HG03442 (cell line): ENCODE measurements at regions not wholly inside any gene's neighbourhood (a gene's known extent, or its start where the extent isn't known, plus 50 kb on each side); places are given as distances from the start of the nearest gene placed in this dataset.

Experiments used
- ATAC-seq: cut with Tn5 transposase; IDR thresholded peaks from one replicate; pipeline ENCODE4 v1.9.1; 2021; ENCODE audit warnings: mild to moderate bottlenecking, moderate library complexity; ENCODE audit not compliant: unreplicated experiment

DNA sequence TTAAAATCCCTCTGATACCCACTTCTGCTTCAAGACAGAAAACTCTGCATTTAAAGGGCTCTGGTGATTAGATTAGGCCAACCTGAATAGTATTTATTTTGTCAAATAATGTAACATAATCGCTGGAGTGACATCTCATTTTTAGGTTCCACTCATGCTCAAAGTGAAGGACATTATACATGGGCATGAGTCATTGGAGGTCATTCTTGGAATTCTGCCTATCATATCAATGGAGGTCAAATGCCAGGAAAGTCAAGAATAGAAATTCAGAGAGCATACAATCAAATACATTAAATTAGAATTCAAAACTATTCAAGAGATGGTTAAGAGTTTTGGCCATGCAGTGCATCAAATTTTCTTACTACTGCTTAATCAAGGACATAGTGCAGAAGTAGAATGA is 50.8 kb upstream of the PRSS1 start:
- no peak for ATAC-seq

DNA sequence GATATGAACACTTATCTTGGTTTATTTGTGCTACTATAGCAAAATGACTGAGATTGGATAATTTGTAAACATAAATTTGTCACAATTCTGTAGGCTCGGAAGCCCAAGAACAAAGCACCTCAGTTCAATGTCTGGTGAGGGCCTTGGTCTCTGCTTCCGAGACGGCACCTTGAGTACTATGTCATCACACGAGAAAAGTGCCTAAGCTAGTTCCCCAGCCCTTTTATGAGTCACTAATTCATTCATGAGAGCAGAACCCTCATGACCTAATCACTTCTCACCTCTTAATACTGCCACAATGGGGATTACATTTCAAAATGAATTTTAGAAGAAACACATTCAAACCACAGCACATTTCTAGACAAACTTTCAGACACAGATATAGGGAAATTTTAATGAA is 52.0 kb upstream of the PRSS1 start:
- ATAC-seq, result no peak

DNA sequence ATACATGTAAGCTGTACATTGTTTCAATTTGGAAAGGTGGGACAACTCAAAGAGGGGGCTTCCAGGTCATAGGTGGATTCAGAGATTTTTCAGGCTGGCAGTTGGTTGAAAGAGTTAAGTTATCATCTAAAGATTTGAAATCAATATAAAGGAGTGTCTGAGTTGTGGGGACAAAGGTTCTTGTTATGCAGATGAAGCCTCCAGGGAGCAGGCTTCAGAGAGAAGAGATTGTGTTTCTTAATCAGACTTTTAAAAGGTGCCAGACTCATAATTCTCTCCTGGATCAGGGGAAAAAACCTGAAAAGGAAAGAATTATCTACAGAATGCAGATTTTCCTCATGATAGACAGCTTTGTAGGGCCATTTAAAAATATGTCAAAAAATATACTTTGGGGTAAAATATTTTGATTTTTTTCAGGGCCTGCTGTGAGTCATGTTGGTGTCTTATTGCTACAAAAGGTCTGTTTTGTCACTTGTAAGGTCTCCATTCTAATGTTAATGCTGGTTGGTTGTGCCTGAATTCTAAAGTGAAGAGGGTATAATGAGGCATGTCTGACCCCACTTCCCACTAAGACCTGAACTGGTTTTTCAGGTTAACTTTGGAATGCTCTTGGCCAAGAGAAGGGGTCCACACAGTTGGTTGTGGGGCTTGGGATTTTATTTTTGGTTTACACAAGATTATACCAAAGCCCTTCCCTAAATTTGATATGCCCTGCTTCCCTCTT is 52.7 kb upstream of the PRSS1 start:
- ATAC-seq, result no peak

DNA sequence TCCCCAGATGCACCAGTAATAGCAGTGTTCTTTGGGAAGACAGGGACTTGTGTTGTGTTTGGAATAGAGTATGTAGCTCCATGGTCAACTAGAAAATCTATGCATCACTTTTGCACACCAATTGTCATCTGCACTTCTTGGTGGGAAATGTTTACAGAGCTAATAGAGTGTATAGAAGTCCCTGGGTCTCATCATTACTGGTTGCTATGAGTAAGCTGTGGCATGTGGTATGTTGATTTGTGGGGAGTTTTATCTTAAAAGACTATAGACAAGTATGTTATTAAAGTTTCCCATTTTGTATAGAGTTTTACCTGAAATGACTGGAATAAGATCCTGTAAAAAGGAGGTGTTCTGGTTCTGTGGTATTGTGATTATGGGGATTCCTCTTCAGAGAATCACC is 55.4 kb upstream of the PRSS1 start:
- no peak for ATAC-seq

DNA sequence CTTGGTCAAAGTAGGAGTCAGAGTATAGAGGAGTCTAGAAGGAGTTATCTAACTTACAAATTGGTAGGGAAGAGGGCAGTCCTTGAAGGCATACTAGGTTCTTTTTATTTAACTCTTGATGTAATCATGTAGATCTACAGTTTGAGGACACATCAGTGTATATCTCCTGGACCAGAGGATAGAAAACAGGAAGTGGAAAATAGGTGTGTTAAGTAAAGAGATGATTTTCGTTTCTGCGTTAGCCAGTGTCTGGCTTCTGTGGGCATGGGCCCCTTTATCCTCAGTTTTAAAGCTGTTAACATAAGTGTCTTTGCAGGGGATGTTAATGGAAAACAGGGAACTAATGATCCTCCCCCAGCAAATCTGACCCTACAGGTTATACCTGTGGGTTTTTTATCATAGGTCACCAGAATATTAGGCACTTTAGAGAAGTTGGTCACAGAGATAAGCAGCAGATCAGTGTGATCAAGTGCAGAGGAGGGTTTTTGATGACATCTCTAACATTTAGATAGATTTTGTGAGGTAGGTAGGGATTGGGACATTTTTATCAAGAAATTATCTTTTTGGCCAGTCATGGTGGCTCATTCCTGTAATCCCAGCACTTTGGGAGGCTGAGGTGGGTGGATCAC is 58.6 kb upstream of the PRSS1 start:
- ATAC-seq, result no peak

DNA sequence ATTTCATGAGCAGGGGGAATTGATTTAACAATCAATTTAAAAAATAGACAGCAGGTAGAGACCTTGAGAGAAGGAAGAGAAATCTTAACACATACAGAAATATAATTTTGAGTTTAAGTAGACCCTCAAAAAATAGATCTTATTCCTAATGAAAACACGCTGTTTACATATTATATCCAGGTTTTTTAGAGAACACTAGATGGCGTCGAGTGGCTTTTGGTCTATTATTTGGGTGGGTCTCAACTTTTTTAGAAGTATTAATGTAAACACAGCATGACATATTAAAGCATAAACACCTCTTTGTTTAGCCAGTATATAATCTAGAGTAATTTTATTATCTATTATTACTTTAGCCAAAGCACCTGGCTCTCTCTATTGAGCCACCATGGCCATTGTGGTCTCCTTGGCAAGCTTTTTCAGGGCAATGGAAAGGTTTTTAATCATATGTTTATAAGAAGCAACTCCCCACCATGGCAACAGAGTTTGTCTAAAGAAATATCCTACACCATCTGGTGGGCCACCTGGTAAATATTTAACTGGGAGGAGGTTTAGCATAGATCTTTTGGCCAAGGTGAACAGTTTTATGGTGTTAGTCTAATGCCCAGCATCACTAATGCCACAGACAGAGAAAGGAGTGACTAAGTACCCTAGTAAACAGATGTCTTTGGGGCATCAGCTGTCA is 59.7 kb upstream of the PRSS1 start:
- ATAC-seq, result no peak

DNA sequence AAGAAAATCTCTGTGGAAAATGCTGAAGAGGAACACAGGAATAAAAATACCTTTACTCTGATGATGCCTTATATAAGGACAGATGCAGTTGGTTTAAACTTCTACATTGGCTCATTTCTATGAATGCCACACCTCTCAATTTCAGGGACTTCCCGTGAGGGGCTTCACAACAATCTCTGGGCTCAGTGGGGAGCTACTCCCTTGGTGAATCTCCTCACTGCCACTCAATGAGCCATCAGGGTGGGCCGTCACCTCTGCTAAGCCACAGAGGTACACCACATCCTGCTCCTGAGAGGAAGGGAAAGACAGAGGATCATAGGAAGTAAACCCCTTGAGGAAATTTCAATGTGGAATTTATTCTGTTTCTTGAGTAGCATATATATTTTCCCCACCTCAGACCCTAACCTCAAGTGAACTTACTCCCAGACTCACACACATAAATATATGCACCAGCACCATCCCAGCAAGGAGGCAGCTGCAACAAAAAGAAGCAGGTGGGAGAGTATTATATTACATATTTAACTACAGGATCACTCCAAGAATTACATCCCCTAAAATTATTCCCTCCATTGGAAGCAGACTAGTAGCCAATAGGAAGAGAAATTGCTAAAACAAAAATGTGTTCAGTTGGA is 63.3 kb upstream of the PRSS1 start:
- ATAC-seq, result no peak

DNA sequence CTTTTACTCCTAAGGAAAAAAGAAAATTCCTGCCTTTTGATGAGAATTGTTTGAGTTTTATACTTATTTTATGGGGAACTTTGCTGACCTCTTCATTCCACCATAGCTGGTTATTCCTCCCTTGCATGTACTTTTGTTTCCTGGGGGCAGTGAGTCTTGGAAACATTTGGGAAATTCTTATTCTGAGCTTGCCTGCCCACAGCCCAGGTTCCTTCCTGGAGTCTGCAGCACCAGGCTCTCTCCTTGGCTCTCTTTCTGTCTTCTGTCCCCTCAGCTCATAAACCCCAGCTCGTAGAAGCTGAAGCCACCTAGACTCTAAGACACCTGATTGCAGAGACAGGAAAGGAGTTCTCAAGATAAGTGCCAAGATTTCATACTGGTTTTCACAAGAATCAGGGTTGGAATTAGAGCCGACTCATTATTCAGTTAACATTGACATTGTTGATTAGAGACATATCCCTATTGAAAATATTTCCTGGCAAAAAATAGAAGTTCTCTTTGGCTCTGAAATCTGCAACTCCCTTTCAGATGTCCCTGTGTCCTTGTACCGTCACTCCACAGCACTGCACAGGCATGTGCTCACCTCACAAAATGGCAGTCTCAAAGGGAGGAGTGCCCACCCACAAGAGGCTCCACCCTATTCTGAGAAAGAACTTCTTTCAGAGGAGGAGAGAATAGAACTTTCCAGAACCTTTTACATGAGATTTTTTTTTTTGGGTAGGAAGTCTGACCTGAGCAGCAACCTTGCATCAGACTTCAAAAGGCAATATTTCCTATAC is 67.8 kb upstream of the PRSS1 start:
- ATAC-seq, result no peak

DNA sequence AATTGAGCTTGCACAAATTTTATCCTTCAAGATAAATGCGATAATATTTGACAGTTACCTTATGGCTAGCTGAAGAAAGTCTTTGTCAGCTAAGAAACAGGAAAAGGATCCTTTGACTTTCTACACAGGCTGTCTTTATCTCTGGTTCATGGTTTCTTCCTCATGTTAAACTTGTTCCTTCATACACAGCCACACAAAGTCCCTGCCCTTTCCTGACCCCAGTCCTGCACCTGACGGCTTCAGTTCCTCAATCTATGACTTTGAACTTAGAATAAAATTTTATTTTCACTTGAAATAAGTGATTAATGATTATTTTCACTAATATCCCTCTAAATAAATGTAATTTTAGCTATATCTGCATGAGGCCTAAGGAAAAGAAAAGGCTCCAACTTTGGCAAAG is 77.8 kb upstream of the PRSS1 start:
- ATAC-seq, result no peak

DNA sequence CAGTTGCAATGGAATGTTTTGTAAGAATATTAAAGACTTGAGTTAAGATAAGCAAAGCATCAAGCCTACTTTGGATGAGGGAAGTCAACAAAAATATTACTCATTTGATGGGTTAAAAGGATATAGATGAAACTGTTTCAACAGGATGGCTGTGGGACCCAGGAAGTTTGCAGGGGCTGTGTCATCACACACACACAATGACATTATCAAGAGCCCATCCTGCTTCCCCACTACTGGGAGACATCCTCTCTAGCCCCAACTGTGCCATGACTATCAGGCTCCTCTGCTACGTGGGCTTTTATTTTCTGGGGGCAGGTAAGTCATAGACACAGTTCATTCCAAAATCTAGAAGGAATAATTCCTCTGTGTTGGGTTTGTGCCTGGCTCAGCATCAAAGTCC is 78.8 kb upstream of the PRSS1 start:
- no peak for ATAC-seq

DNA sequence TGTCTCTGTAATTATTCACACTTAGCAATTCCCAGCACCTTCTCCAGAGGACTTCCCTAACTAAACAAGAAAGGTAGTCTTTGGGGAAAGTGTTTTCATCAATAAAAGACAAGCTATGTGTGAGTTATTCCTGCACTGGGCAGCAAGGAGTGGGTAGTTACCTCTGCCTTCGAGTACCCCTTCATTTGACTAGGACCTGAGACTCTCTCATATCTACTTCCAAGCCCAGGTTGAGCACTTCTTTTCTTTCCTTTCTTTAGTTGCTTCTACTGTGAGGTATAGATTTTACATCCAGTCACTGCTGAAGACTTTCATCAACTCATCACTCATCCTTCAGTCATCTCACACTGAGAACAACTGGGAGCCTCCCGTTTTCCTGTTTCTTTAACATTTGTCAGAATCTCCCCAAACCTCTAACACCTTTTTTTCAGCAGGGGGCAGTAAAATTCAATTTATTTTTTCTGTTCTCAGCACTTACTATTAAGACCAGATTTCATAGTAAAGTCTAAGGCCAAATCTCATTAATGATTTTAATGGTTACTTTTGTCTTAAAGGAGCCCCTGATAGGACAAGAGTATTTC is 80.1 kb upstream of the PRSS1 start:
- no peak for ATAC-seq

DNA sequence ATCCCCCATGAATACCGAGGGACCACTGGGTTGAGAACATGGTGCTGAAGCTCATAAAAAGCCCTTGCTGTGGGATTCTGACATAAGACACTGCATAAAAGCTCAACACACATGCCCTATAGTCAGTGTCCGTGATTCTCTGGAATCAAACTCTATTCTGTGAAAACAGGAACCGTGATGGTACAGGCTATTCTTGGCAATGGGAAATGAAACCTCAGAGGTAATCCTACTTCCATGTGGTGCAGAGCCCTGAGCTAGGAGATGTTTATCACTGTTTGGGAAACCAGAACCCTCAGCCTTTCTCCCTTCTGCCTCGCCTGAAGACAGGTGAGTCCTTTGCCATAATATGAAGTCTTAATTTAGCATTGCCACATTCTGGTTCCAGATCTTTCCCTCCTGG is 80.8 kb upstream of the PRSS1 start:
- ATAC-seq, result no peak

DNA sequence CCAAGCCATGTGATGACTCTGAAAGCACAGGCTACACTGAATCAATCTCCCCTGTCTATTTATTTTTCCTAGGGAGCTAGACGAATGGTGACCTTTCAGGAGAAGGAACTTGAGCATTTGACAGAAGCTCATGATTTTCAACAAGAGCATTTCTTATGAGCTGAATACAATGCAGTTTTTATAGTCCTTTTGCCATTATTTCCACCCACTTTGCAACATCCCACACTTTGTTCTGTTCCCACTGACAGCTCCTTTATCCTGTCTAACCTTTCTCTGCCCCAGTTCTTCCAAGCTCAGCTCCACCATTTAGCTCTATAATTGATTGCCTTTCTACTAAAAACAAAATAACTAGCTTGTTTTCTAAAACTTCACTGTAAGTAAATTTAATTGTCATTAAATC is 91.9 kb upstream of the PRSS1 start:
- no peak for ATAC-seq

DNA sequence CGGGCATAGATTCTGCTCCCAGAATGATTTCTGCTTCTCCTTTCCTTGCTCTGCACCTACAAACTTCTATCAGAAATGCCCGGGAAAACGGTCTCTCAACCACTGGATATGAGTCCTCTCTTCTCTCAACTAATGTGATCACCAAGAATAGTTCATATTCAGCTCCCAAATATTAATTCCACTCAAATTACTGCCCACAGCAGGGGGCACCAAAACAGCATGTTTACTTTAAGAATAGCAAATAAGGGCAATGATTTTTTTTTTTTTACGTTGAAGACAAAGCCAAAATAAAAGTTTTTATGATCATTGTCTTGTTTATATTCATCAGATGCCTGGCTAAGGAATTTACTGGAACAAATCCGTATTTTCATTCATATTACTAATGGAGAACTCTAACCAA is 94.9 kb upstream of the PRSS1 start:
- no peak for ATAC-seq

DNA sequence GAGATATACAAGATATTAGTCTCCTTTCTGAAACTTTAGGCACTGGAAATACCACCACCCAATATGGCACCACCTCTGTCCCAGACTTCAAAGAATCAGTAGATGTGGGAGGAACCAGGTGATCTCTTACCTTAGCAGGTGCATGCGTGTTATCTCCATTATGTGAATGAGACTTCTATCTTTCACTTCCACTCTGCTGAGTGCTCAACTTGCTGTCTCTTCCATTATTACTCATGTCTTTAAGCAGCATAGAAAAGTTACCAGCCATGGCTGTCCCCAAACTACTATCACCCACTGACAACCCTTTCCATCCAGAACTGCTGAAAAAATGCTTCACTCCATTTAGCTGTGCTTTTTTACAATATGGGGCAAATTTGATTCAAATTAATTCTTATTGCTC is 101.5 kb upstream of the PRSS1 start:
- ATAC-seq, result no peak

DNA sequence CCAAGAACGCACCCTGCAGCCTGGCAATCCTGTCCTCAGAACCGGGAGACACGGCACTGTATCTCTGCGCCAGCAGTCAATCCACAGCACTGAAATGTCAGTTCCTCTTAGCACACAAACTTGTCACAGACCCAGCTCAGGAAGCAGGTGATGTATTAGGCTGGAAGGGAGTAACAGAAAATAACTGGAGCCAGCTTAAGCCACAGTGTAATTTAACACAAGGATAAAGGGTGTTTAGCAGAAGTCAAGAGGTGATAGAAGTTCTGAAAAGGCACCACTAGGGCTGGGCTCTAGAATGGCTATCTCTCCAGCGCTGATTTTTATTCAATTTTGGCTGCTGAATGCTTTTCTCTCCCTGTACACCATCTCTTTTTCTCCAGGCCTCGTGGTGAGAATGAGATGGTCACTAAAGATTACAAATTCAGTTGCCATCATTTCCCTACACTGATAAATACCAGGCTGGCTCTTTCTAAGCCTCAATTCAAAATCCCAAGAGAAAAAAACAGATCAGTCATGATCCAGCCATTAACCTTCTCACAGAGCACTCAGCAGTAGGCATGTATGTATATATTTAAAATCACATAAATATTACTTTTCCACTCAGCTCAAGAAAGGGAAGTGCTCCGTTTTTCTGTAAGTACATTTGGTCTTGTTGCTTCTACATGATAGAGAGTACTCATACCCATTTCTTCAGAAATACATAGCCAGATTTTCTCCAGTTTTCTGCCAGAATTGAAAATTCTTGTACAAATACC is 102.7 kb upstream of the PRSS1 start:
- ATAC-seq, result no peak

DNA sequence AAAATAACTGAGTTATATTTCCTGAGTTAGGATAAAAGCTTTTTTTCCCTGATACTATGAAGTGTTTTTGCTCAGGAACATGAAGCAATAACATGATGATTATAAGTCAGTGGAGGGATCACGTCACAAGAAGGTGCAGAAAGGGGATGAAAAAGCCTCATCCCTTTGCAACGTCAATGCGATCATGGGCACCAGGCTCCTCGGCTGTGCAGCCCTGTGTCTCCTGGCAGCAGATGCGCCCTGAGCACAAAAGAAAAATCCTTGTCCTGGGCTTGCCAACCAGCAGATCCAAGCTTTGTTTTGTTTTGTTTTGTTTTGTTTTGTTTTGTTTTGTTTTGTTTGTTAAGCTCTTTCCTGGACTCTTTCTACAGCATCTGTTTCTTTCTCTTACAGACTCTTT is 103.5 kb upstream of the PRSS1 start:
- no peak for ATAC-seq

DNA sequence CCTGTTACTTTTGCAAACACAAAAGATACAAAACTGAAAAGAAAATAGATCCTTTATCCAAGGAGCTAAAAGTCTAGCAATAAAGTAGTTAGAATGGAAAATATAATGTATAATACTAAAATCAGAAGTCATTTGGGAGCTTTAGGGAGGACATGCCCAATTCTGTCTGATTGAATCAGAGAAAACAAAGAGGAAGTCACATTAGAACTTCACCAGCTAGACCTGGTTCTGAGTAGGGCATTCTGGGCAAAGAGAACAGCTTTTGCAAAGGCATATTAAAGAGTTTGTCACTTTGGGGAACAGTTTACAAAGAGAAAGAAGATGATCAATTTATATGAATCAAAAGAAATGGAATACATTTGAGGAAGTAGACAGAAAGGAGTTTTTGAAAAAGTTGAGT is 107.0 kb upstream of the PRSS1 start:
- no peak for ATAC-seq

DNA sequence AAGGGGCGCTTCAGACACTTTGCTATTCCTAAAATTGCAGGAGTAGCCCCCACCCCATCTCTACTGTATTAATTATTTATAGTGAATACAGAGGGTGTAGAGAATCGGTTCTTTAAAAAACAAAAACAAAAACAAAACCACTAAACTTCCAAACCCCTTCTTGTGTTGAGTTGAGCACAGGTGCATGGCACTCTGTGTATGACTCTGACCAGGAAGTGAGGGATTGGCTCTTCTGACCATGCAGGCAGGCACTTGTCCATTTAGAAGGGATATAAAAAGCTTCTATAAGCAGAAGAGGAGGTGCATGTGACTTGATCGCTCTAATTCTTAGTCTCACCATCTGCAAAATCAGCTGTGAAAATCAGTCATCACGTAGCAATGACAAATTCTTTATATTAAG is 108.0 kb upstream of the PRSS1 start:
- peak; percentile 47 for ATAC-seq

DNA sequence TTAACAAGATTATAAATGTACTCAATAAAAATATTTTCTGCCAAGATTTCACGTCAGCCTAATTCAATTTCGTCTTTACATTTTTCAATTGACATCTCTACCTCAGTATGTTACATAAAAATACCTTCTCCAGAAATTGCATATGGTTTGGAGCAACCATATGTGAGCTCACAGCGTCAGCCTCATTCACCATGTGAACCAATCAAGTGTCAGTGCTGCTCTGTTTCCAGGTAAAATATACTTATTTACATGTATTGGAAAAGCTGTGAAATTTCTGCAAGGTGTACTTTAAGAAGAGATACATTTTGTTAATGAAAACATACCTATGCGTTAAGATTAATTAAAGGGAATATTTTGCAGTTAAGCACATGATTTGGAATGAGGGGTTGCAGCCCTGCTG is 110.7 kb upstream of the PRSS1 start:
- ATAC-seq, result no peak
